Fibroblast of pulmonary artery (primary cell): ENCODE measurements at regions not wholly inside any gene's neighbourhood (a gene's known extent, or its start where the extent isn't known, plus 50 kb on each side); places are given as distances from the start of the nearest gene placed in this dataset.

Experiments used
- DNase-seq: peaks from one replicate; pipeline ENCODE4 v3.0.0-alpha.2; 2010; ENCODE audit warnings: low read depth
- H3K4me3 ChIP-seq: replicated peaks from 2 replicates; pipeline ENCODE4 v1.5.1; 2011; ENCODE audit warnings: low read depth, mild to moderate bottlenecking, control low read depth, low read length, moderate library complexity
- CTCF ChIP-seq: IDR thresholded peaks from 2 replicates; pipeline ENCODE4 v1.5.1; 2011; ENCODE audit warnings: mild to moderate bottlenecking, control low read depth, low read length, inconsistent platforms; ENCODE audit errors: missing control alignments

DNA sequence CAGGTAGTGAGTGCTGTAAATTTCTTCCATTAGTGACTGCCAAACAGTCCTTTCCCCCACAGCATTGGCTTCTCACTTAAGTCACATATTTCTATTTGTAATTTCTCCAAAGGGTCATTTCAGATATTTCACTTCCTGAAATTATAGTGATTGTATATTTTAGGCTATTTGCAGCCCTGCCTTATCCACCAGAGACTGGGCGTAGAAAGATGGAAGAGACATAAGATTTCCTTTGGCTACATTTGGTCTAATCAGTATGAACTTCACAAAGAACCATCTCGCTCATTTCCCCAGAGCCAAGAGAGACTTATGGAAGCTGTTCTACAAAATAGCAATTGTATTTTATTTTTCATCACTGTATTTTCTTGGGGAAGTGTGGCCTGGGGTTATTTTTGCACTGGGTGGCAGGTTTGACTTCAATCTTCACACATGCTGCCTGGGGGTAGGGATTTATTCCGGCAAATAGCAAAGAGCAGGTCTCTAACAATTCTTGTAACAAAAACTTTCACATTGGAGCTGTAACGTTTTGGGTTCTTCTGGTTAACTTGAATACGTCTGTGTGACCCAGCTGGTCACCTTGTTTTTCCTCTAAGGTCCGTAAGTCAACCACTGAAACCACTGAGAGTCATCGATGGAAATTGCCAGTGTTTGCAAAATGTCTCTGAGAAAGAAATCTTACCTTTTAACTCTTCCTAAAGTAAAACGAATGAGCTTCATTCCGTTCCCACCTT lies 170.6 kb upstream of the SERPINE2 start:
- H3K4me3 ChIP-seq: no peak overlapping the region
- no peak for TF ChIP-seq CTCF
- no peak for DNase-seq

DNA sequence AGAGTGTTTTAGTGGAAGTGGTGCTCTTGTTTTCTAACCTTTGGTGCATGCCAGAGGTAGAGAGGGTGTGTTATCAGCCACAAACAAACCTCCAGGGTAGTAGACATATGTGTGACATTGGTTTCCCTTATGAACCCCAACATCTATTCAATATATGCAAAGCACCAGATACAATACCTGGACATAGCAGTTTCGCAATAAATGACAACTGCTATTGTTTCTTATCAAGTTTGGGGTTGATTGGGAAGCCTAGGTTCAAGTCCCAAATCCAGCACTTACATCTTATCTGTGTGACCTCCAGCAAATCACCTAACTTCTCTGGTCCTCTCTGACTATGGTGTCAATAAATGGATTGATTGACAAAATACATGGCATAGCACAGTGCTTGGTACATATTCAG lies 169.4 kb upstream of the SERPINE2 start:
- DNase-seq: no peak
- TF ChIP-seq CTCF: no peak
- H3K4me3 ChIP-seq: no peak overlapping the region

GRCh38 chr2:224208007-224208406 lies 168.9 kb upstream of the SERPINE2 start:
- DNase-seq: no peak
- H3K4me3 ChIP-seq: no peak overlapping the region
- no peak for TF ChIP-seq CTCF

DNA sequence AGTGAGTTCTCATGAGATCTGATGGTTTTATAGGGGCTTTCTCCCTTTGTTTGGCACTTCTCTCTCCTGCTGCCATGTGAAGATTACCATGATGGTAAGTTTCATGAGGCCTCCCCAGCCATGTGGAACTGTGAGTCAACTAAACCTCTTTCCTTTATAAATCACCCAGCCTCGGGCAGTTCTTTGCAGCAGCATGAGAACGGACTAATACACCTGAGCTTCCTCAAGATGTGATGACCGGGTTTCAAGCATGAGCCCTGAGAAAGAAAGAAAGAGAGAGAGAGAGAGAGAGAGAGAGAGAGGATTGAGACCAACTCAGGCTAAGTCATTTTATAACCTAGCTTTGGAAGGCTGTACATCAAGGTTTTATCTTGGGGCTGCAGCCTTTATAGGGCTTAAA lies 167.7 kb upstream of the SERPINE2 start:
- no peak for TF ChIP-seq CTCF
- H3K4me3 ChIP-seq: no peak overlapping the region
- no peak for DNase-seq

GRCh38 chr2:224202281-224202865 lies 163.3 kb upstream of the SERPINE2 start:
- no peak overlapping the region for H3K4me3 ChIP-seq
- no peak for TF ChIP-seq CTCF
- DNase-seq: no peak

GRCh38 chr2:224198436-224198835 lies 159.3 kb upstream of the SERPINE2 start:
- TF ChIP-seq CTCF: no peak
- no peak for DNase-seq
- H3K4me3 ChIP-seq: no peak overlapping the region

DNA sequence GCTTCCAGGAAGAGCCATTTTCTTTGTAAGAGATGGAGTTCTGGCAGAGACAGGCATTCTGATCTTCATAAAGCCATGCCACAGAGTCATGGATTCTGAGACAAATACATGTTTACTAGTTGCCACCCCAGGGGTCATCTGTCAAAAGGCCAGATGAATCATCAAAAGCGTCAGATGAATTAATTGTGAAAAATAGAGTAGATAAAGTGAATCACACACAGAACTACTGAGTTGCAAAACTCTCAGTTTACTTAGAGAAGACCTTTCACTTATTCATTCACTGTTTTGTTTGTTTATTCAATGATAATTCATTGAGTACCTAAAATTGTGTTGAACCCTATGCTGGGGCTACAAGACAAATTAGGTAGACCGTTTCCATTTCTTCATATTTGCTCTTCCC lies 157.7 kb upstream of the SERPINE2 start:
- TF ChIP-seq CTCF: no peak
- DNase-seq: no peak
- H3K4me3 ChIP-seq: no peak overlapping the region
